ENCODE measurements at regions not wholly inside any gene's neighbourhood (a gene's known extent, or its start where the extent isn't known, plus 50 kb on each side); places are given as distances from the start of the nearest gene placed in this dataset.

GRCh38 chr3:90091549-90091948 lies 984.1 kb downstream of the EPHA3 start:
- Histone ChIP-seq H3K4me1 (ENCODE audit: control insufficient read depth, insufficient read depth, low read length) (no peaks in the 10 kb centered on the region), H3K9me3 (ENCODE audit: control insufficient read depth, insufficient read depth, low read depth, low read length) (no peaks in the 10 kb centered on the region), H3K36me3 (ENCODE audit: control insufficient read depth in 2 of 2, insufficient read depth in 1 of 2, low read length in 2 of 2) (no peaks in the 10 kb centered on the region), H3K4me3 (ENCODE audit: low read depth, low read length) (no peak overlapping the region), H3K27ac (ENCODE audit: extremely low read depth, low read depth, low read length) (no peak overlapping the region)
- TF ChIP-seq ZNF654 (tag by site-specific recombination; IDR thresholded peaks at IDR 0.05; ENCODE audit: low read depth) (peak; percentile 52), ZIC2 (tag by site-specific recombination; IDR thresholded peaks at IDR 0.05) (no peak)
- ChIA-PET CTCF (interaction anchor here (0.6 to 1.2 kb wide), 15 partner anchors 11 to 992 kb away, joined by 3 to 6 read pairs (median 3); no protein-coding TSS in a partner anchor), POLR2A (interaction anchor here (0.6 kb wide), 1 partner anchor 295 kb away, joined by 3 read pairs; no protein-coding TSS in a partner anchor)

GRCh38 chr3:90092994-90093393 lies 985.6 kb downstream of the EPHA3 start:
- ChIA-PET POLR2A (no interaction called here), CTCF (interaction anchor here (1.0 to 1.3 kb wide), 2 partner anchors 32 to 579 kb away, joined by 3 to 4 read pairs; no protein-coding TSS in a partner anchor)
- no peak for TF ChIP-seq ZSCAN18 (tag by site-specific recombination; IDR thresholded peaks at IDR 0.05)
- TF ChIP-seq ZNF654 (tag by site-specific recombination; IDR thresholded peaks at IDR 0.05; ENCODE audit: low read depth), result peak; percentile 61

GRCh38 chr3:90095811-90096210 lies 988.4 kb downstream of the EPHA3 start:
- no peak overlapping the region for H3K4me3 ChIP-seq (ENCODE audit: low read depth, low read length)
- H3K27ac ChIP-seq (ENCODE audit: extremely low read depth, low read depth, low read length), result no peak overlapping the region
- H3K9me3 ChIP-seq (ENCODE audit: control insufficient read depth, insufficient read depth, low read depth, low read length), result no peaks in the 10 kb centered on the region
- H3K36me3 ChIP-seq (ENCODE audit: control insufficient read depth in 2 of 2, insufficient read depth in 1 of 2, low read length in 2 of 2), result no peaks in the 10 kb centered on the region
- ChIA-PET CTCF (no interaction called here), POLR2A (no interaction called here)
- TF ChIP-seq ZFHX2 (tag by site-specific recombination; conservative IDR thresholded peaks at IDR 0.05), result no peak
- no peak for TF ChIP-seq ZNF621 (tag by site-specific recombination; IDR thresholded peaks at IDR 0.05)
- no peak for TF ChIP-seq REST (tag by site-specific recombination; IDR thresholded peaks at IDR 0.05)
- no peak for TF ChIP-seq ZNF23 (tag by site-specific recombination; IDR thresholded peaks at IDR 0.05; ENCODE audit: borderline replicate concordance)
- H3K4me1 ChIP-seq (ENCODE audit: control insufficient read depth, insufficient read depth, low read length), result no peaks in the 10 kb centered on the region

More at GRCh38 chr3:90092994-90093393, 985.6 kb downstream of the EPHA3 start:
- no peaks in the 10 kb centered on the region for H3K4me1 ChIP-seq (ENCODE audit: control insufficient read depth, insufficient read depth, low read length)
- H3K4me3 ChIP-seq (ENCODE audit: low read depth, low read length), result no peak overlapping the region
- no peaks in the 10 kb centered on the region for H3K36me3 ChIP-seq (ENCODE audit: control insufficient read depth in 2 of 2, insufficient read depth in 1 of 2, low read length in 2 of 2)
- H3K27ac ChIP-seq (ENCODE audit: extremely low read depth, low read depth, low read length), result no peak overlapping the region
- no peaks in the 10 kb centered on the region for H3K9me3 ChIP-seq (ENCODE audit: control insufficient read depth, insufficient read depth, low read depth, low read length)

GRCh38 chr3:90099493-90099892 lies 992.1 kb downstream of the EPHA3 start:
- no peak overlapping the region for H3K27ac ChIP-seq (ENCODE audit: extremely low read depth, low read depth, low read length)
- H3K36me3 ChIP-seq (ENCODE audit: control insufficient read depth in 2 of 2, insufficient read depth in 1 of 2, low read length in 2 of 2), result no peaks in the 10 kb centered on the region
- ChIA-PET CTCF (interaction anchor here (0.9 kb wide), 1 partner anchor 38 kb away, joined by 4 read pairs; no protein-coding TSS in a partner anchor), POLR2A (no interaction called here)
- no peaks in the 10 kb centered on the region for H3K4me1 ChIP-seq (ENCODE audit: control insufficient read depth, insufficient read depth, low read length)
- no peaks in the 10 kb centered on the region for H3K9me3 ChIP-seq (ENCODE audit: control insufficient read depth, insufficient read depth, low read depth, low read length)
- H3K4me3 ChIP-seq (ENCODE audit: low read depth, low read length), result no peak overlapping the region
- TF ChIP-seq PRDM2 (tag by site-specific recombination; IDR thresholded peaks at IDR 0.05; ENCODE audit: borderline replicate concordance), result no peak
- TF ChIP-seq HIC1 (tag by site-specific recombination; IDR thresholded peaks at IDR 0.05), result no peak
- TF ChIP-seq EGR2 (tag by site-specific recombination; IDR thresholded peaks at IDR 0.05; ENCODE audit: low read depth), result no peak

Measured in HEK293 (cell line).